GM06990 (cell line): ENCODE measurements at regions not wholly inside any gene's neighbourhood (a gene's known extent, or its start where the extent isn't known, plus 50 kb on each side); places are given as distances from the start of the nearest gene placed in this dataset.

ENCODE experiments used
- DNase-seq: peaks from one replicate; pipeline ENCODE4 v3.0.0-alpha.2; 2011; ENCODE audit not compliant: insufficient read length; ENCODE audit errors: extremely low read depth
- H3K27me3 ChIP-seq: replicated peaks from 2 replicates; pipeline ENCODE4 v1.6.0; 2011; ENCODE audit warnings: low read length; ENCODE audit not compliant: control insufficient read depth, insufficient read depth
- H3K36me3 ChIP-seq: 2 replicates; pipeline ENCODE4 v1.5.1; 2011; ENCODE audit warnings: low read length; ENCODE audit not compliant: control insufficient read depth, insufficient read depth
- H3K4me3 ChIP-seq: replicated peaks from 2 replicates; pipeline ENCODE4 v1.5.1; 2011; ENCODE audit warnings: low read depth, mild to moderate bottlenecking, control low read depth, low read length
- TF ChIP-seq, protein P1 (sequence below): IDR thresholded peaks from 2 replicates; pipeline ENCODE4 v1.5.1; 2011; ENCODE audit warnings: low read length, control low read depth, mild to moderate bottlenecking, inconsistent platforms; ENCODE audit not compliant: insufficient read depth, poor library complexity, severe bottlenecking

- Histone ChIP-seq H3K27me3 (no peaks in the 10 kb centered on the region), H3K36me3 (no peaks in the 10 kb centered on the region), H3K4me3 (no peak overlapping the region)
- TF ChIP-seq, protein P1, sequence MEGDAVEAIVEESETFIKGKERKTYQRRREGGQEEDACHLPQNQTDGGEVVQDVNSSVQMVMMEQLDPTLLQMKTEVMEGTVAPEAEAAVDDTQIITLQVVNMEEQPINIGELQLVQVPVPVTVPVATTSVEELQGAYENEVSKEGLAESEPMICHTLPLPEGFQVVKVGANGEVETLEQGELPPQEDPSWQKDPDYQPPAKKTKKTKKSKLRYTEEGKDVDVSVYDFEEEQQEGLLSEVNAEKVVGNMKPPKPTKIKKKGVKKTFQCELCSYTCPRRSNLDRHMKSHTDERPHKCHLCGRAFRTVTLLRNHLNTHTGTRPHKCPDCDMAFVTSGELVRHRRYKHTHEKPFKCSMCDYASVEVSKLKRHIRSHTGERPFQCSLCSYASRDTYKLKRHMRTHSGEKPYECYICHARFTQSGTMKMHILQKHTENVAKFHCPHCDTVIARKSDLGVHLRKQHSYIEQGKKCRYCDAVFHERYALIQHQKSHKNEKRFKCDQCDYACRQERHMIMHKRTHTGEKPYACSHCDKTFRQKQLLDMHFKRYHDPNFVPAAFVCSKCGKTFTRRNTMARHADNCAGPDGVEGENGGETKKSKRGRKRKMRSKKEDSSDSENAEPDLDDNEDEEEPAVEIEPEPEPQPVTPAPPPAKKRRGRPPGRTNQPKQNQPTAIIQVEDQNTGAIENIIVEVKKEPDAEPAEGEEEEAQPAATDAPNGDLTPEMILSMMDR: no peak
- no peak for DNase-seq
These were observed 101.4 kb upstream of the BEND6 start for GRCh38 chr6:56853541-56853940.

- Histone ChIP-seq H3K4me3 (peak overlapping the region; percentile 72; the same call in 1 of the 2 replicates), H3K36me3 (no peaks in the 10 kb centered on the region), H3K27me3 (no peaks in the 10 kb centered on the region)
- DNase-seq: no peak
- TF ChIP-seq, protein P1: no peak
These were observed 102.5 kb upstream of the BEND6 start for GRCh38 chr6:56852260-56853010.

- Histone ChIP-seq H3K27me3 (no peaks in the 10 kb centered on the region), H3K36me3 (no peaks in the 10 kb centered on the region), H3K4me3 (peak overlapping the region; percentile 72)
- peak; percentile 65 for DNase-seq
- TF ChIP-seq, protein P1: peak; percentile 70
These were observed 103.2 kb upstream of the BEND6 start for GRCh38 chr6:56851541-56852259.

- peak overlapping the region; percentile 72 for H3K4me3 ChIP-seq
- peak; percentile 29 for DNase-seq
- TF ChIP-seq, protein P1: no peak
- H3K27me3 ChIP-seq: no peaks in the 10 kb centered on the region
- H3K36me3 ChIP-seq: no peaks in the 10 kb centered on the region
These were observed 103.8 kb upstream of the BEND6 start for GRCh38 chr6:56851074-56851473.

DNA sequence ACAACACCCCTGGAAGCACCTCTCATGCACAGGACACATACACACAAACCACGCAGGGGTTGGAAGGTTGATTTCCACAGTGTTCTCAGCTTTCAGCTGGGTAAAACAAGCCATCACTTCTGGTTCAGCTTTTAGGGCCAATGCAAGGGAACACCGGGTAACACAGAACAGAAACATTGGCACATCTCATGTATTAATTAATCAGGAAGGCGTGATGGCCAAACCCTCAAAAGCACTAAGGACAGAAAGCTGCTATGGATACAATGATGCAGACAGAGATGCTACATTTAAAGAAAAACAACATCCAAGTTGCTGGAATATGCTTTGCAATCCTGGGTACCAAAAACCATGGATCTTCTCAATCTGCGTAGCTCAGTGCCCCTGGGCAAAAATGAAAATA lies 104.3 kb upstream of the BEND6 start:
- TF ChIP-seq, protein P1: no peak
- no peak for DNase-seq
- Histone ChIP-seq H3K4me3 (peak overlapping the region; percentile 72), H3K36me3 (no peaks in the 10 kb centered on the region), H3K27me3 (no peaks in the 10 kb centered on the region)
